K562 (cell line): ENCODE measurements at regions not wholly inside any gene's neighbourhood (a gene's known extent, or its start where the extent isn't known, plus 50 kb on each side); places are given as distances from the start of the nearest gene placed in this dataset.

ENCODE experiments used
- MTA3 ChIP-seq: fragments of 450-650 bp; formaldehyde crosslinking; IDR thresholded peaks from 2 replicates; pipeline ENCODE4 v1.6.1; 2017; ENCODE audit warnings: mild to moderate bottlenecking, borderline replicate concordance
- MXI1 ChIP-seq: IDR thresholded peaks from 2 replicates; pipeline ENCODE4 v1.6.1; 2011; ENCODE audit warnings: low read depth, mild to moderate bottlenecking, improper control_type of control experiment, low read length
- NUFIP1 ChIP-seq: fragments of 450-650 bp; IDR thresholded peaks from 2 replicates; pipeline ENCODE4 v1.6.1; 2018; ENCODE audit not compliant: partially characterized antibody
- ZBTB8A ChIP-seq: fragments of 450-650 bp; IDR thresholded peaks from 2 replicates; pipeline ENCODE4 v1.6.1; 2018; ENCODE audit warnings: mild to moderate bottlenecking, moderate library complexity; ENCODE audit not compliant: partially characterized antibody
- ZNF124 ChIP-seq: sonication (generic); formaldehyde crosslinking; IDR thresholded peaks from 2 replicates; pipeline ENCODE4 v1.8.1; 2022; ENCODE audit warnings: missing genetic modification reagents
- ZNF232 ChIP-seq: sonication (generic); formaldehyde crosslinking; IDR thresholded peaks from 2 replicates; pipeline ENCODE4 v1.8.0; 2022; ENCODE audit warnings: mild to moderate bottlenecking, missing genetic modification reagents
- TF ChIP-seq, protein P1 (sequence below), 2 experiments: fragments of 450-650 bp in 1 of 2; sonication (generic) in 1 of 2; formaldehyde crosslinking in 1 of 2; IDR thresholded peaks; 2 replicates each; pipeline versions ENCODE4 v1.7.1 to v1.9.0; 2016 to 2022; ENCODE audit warnings: inconsistent platforms in 1 of 2, mild to moderate bottlenecking in 1 of 2, missing genetic modification reagents in 1 of 2
- TF ChIP-seq, protein P2 (sequence below): fragments of 250-450 bp; sonication (Bioruptor Pico); IDR thresholded peaks from 2 replicates; pipeline ENCODE4 v1.4.0; 2020; ENCODE audit warnings: mild to moderate bottlenecking, moderate library complexity

DNA sequence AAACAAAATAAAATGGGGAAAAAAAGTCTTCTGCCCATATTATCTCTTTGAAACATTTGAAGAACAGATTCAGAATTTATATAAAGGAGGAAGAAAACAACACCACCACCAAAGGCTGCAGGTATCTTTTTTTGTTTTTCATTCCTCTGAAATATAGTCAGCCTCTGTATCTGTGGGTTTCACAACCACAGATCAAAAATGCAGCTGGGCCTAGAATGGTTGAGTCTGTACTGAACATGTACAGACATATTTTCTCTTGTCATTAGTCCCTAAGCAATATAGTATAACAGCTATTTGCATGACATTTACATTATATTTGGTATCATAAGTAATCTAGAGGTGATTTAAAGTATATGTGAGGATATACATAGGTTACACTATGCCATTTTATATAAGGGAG lies 559.7 kb upstream of the LRRN3 start (continued):
- TF ChIP-seq ZNF124 (CRISPR knock-in tag) (no peak), NUFIP1 (no peak), ZNF232 (CRISPR knock-in tag) (no peak), MXI1 (no peak), MTA3 (no peak), ZBTB8A (no peak)
- TF ChIP-seq, protein P1, sequence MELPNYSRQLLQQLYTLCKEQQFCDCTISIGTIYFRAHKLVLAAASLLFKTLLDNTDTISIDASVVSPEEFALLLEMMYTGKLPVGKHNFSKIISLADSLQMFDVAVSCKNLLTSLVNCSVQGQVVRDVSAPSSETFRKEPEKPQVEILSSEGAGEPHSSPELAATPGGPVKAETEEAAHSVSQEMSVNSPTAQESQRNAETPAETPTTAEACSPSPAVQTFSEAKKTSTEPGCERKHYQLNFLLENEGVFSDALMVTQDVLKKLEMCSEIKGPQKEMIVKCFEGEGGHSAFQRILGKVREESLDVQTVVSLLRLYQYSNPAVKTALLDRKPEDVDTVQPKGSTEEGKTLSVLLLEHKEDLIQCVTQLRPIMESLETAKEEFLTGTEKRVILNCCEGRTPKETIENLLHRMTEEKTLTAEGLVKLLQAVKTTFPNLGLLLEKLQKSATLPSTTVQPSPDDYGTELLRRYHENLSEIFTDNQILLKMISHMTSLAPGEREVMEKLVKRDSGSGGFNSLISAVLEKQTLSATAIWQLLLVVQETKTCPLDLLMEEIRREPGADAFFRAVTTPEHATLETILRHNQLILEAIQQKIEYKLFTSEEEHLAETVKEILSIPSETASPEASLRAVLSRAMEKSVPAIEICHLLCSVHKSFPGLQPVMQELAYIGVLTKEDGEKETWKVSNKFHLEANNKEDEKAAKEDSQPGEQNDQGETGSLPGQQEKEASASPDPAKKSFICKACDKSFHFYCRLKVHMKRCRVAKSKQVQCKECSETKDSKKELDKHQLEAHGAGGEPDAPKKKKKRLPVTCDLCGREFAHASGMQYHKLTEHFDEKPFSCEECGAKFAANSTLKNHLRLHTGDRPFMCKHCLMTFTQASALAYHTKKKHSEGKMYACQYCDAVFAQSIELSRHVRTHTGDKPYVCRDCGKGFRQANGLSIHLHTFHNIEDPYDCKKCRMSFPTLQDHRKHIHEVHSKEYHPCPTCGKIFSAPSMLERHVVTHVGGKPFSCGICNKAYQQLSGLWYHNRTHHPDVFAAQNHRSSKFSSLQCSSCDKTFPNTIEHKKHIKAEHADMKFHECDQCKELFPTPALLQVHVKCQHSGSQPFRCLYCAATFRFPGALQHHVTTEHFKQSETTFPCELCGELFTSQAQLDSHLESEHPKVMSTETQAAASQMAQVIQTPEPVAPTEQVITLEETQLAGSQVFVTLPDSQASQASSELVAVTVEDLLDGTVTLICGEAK (IDR thresholded peaks at IDR 0.05): no peak
- TF ChIP-seq, protein P1 (CRISPR knock-in tag; IDR thresholded peaks at IDR 0.05): no peak
- TF ChIP-seq, protein P2, sequence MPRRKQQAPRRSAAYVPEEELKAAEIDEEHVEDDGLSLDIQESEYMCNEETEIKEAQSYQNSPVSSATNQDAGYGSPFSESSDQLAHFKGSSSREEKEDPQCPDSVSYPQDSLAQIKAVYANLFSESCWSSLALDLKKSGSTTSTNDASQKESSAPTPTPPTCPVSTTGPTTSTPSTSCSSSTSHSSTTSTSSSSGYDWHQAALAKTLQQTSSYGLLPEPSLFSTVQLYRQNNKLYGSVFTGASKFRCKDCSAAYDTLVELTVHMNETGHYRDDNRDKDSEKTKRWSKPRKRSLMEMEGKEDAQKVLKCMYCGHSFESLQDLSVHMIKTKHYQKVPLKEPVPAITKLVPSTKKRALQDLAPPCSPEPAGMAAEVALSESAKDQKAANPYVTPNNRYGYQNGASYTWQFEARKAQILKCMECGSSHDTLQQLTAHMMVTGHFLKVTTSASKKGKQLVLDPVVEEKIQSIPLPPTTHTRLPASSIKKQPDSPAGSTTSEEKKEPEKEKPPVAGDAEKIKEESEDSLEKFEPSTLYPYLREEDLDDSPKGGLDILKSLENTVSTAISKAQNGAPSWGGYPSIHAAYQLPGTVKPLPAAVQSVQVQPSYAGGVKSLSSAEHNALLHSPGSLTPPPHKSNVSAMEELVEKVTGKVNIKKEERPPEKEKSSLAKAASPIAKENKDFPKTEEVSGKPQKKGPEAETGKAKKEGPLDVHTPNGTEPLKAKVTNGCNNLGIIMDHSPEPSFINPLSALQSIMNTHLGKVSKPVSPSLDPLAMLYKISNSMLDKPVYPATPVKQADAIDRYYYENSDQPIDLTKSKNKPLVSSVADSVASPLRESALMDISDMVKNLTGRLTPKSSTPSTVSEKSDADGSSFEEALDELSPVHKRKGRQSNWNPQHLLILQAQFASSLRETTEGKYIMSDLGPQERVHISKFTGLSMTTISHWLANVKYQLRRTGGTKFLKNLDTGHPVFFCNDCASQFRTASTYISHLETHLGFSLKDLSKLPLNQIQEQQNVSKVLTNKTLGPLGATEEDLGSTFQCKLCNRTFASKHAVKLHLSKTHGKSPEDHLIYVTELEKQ (CRISPR knock-in tag): no peak
